Ovary (tissue), 3 donors: ENCODE measurements at regions not wholly inside any gene's neighbourhood (a gene's known extent, or its start where the extent isn't known, plus 50 kb on each side); places are given as distances from the start of the nearest gene placed in this dataset.

ENCODE experiments used
- CTCF ChIP-seq, 3 donors: fragments of 450-650 bp in 2 of 3; fragments of 200-600 bp in 1 of 3; IDR thresholded peaks; one replicate each; pipeline versions ENCODE4 v1.5.1 to v1.8.0; 2016 to 2022; ENCODE audit warnings: antibody characterized with exemption in 3 of 3, mild to moderate bottlenecking in 1 of 3
- EP300 ChIP-seq: sonication (generic); formaldehyde crosslinking; IDR thresholded peaks from one replicate; pipeline ENCODE4 v1.6.1; 2017; ENCODE audit warnings: antibody characterized with exemption
- donor health status: DM: no; HTN: no; CAD: no.

- TF ChIP-seq CTCF (IDR thresholded peaks at IDR 0.05) (no peak), EP300 (no peak)
These were observed 1290.1 kb downstream of the AACS start for GRCh38 chr12:126355346-126355745.
